GM21723 (cell line): ENCODE measurements at regions not wholly inside any gene's neighbourhood (a gene's known extent, or its start where the extent isn't known, plus 50 kb on each side); places are given as distances from the start of the nearest gene placed in this dataset.

Source experiments
- ATAC-seq: cut with Tn5 transposase; IDR thresholded peaks from one replicate; pipeline ENCODE4 v1.9.1; 2021; ENCODE audit warnings: mild to moderate bottlenecking, moderate library complexity; ENCODE audit not compliant: unreplicated experiment

DNA sequence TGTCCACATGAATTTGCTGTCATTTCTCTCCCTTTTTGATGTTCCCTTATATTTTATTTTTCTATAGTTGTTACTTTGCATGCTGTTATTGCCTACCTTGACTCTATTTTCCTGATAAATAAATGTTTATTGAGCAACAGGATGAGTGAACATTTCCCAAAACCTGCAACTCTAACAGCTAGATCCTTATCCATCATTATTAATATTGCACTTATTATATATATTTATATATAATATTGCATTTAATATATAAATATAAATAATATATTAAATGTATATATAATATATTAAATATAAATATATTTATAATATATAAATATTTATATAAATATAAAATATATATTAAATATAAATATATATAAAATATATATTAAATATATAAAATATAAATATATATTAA, 436.1 kb upstream of the MMADHC start:
- ATAC-seq: no peak

DNA sequence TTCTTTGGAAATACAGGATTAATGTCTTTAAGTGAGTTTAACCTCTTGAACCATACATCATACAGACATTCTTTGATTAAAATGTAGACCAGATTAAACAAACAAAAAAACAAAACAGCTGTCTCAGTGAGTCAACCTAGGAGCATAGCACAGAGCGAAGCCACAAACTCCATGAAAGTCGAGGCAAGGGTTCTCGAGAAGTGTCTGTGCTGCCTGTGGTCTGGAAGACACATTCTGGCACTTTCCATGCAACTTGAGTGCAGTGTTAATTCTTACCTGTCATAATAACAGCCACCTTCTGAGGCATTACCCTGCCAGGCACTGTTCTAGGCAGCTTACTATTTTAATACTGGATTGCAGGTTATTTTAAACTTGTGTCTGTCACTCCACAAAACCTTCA, 435.5 kb upstream of the MMADHC start:
- ATAC-seq: no peak

DNA sequence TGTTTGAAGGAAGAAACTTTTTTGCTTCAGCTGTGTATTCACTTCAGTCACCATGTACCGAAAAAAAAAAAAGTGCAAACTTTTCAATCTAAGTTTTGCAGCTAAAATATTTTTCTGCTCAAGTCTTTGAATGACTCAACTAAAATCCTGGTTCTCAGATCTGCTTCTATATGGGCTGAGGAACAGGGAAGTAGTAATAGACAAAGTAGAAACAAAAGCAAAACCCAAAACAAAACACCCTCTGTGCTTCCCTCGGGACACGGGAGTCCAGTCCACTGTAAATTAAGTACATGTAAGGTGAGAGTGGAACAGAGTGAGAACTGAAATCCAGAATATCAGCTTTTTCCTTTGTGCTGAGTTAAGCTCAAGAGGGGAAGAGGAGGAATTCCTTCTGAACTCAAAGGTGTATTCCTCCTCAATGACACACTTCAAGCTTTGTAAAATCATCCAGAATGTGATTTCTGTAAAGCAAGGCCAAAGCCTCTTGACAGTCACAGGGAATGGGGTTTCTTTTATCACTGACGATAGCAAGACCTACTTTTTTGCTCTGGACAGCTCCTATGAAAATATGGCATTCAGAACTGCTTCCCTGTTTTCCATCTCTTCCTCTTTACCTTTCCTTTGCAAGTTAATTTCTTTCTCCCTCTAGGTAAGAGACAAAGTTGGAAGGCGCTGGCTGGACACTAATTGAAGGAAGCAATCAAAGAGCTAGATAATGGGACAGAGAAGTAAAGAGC, 433.5 kb upstream of the MMADHC start:
- ATAC-seq: no peak

DNA sequence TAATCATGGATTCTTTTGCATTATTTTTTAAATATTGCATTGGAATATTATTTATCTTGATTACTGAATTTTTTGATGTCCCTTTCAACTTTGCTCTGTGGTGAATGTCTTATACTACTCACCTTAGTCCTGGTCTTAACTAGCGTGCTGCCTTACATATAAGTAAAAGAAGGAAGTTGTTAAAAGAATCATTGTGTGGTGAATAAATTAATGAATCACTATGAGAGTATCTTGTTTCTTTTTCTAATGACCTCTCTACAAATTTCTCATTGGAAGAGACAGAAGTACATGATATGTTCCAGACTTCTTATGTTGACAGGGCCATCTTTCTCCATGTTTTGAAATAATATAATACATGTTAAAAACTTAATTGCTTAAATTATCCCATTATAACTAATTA, 432.6 kb upstream of the MMADHC start:
- no peak for ATAC-seq

DNA sequence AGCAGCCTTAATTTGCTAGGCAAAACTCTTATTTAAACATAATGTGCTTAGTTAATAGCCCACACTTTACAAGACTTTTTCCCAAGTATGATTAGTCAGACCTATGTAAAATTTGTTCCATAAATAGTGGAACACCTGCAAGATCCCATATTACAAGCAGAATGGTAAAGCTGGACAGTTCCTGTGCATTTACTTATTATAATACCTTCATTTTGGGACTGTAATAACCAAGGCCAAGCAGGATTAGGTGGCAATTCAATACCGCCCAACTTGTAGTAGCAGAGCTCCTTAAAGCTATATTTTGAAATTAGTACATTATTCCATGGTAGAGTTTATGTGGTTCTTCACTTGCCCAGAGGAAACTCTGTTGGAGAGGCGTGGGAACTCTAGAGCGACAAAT, 431.5 kb upstream of the MMADHC start:
- ATAC-seq: no peak

DNA sequence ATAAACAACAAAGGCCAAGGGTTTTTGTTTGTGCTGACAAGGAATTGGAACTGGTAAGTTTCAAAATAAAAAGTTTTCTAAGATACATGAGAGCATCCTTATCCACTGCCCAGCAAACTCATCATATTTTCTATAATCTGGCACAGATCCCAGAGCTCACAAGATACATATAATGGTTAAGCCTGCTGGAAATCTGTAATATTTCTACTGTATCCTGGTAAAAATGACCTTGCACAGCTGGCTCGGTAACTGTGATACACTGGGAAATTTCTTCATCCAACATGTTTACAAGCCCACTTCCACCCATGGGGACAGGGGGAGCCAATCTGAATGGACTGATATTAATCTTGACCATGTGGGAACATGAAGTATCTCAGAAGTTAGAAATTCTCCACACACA, 425.4 kb upstream of the MMADHC start:
- no peak for ATAC-seq

DNA sequence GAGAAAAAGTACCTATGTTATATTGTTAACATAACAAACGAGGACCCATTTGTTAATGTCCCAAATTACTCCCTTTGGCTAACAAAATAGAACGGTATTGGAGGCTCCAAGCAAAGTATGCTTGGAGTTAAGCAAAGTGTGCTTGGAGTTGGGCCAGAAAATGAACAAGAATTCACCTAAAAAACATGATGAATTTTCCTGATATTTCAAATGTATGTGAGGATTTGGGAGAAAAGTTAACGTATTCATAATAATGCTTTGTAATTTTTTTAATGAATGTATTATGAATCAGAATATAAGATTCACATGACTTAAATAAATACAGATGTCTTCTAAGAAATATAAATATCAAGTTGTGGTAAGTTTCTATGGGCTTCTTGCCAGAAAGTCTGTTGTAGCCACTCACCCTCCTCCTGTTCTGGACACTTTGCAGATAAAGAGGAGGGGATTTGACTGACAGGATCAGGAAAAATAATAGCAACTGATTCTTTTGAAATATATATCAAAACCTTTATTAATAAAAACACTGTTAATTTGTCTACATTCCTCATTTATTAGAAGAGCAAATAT, 423.7 kb upstream of the MMADHC start:
- ATAC-seq: no peak

DNA sequence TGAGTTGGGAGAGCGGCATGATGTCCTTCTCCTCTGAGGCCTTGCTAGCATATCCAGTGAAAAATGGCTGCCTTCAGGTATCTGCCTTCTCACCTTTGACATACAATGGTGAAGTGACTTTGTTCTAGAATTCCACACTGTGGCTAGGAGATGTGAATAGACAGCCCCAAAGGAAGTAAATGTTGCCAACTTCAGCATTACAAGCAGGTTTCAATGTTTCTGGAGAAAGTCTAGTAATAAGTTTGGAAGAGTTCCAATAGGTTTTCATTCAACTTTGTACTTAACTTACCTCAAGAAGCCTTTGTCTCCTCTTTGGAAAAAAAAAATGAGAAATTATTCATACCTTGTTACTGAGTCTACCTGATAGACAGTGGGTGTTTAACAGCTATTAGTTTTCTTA, 421.3 kb upstream of the MMADHC start:
- no peak for ATAC-seq

DNA sequence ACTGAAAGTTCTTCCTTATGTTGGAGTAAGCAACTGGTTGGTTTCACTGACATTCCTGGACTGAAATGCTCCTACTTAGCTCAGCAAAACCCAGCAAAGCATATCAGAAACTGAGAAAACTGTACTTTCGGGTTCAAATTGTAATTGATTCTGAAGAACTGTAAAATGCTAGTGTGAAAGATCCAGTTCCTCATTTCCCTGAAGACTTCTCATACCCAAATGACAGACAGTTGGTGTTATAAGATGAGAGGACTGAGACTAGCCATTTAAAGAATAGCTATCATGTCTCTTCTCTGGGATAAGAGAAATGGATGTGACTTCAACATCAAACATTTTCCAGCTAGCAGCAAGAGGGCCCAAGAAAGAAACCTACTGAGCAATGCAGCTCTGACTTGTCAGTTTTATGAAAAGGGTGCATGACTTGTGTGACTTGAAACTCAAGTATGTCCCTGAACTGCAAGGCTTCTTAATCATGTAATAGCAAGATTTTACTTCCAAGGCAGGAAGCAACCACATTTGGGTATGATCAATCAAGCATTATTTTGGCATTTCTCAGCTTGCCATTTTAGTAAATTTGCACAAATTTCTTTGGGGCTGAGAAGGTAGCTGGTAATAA, 420.3 kb upstream of the MMADHC start:
- ATAC-seq: no peak

DNA sequence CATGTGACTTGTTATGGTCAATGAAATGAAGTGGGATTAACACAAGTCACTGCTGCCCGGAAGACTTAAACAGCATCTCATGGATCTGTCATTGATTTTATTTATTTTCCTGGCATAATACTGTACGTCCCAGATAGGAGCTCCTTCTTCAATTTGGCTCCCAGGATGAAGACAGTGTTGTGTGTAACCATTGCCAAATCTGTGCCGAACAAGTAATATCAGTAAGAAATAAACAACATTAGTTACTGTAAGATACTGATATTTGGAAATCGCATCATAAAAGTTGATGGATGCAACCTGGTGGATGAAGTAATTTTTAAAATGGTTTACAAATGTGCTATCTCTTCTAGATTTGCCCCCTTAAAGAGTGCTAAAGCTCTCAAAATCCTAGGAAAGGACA, 419.0 kb upstream of the MMADHC start:
- ATAC-seq: no peak

DNA sequence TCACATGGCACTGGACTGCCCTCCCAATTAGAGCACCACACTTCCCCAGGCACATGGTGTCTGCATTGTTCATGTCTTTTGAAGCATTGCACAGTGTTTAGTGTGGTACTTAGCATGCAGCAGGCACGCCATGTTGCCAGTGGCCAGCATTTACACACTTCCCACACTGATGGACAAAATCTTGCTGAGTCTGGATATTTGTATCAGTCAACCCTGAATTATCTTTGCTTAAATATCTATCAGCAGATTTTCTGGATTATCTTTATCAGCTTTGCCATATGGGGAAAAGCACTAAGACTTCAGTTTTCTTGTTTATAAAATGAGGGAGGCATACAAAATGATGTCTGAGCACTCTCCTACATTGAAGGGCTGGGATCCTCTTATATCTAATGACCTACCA, 416.0 kb upstream of the MMADHC start:
- no peak for ATAC-seq

DNA sequence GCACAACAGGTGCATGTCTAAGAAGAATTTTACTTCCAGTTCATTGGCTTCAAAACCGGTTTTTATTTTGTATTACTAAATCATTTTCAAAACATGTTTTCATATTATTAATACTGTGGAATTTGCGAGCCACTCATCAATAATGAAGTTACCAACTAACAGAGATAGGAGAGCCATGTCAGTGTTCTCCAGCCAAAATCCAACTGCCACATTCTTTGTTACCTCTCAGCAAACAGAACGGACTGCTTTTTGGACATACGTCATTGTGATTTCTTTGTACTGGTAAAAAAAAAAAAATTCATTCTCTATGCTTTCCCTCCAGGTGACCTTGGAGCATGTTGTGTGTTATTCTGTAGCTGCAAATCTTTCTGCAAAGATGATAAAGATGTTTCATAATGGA, 414.2 kb upstream of the MMADHC start:
- no peak for ATAC-seq

DNA sequence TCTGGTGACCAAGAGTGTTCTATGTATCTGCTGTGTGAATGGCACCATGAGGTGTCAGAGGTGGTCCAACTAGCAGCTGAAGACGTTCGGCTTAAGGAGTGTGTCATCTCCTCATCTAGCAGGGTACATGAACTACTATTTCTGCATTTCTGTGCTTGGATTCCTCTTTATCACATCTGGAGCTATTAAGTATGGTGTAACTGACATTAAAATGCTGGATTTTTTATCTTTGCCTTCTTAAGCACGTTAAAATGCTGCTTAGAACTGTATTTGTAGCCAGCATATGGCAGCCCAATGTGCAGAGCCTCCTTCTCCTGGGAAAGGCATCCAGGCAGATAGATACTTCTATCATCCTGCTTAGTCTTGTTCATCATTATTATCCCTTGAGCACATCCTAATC, 409.3 kb upstream of the MMADHC start:
- no peak for ATAC-seq

DNA sequence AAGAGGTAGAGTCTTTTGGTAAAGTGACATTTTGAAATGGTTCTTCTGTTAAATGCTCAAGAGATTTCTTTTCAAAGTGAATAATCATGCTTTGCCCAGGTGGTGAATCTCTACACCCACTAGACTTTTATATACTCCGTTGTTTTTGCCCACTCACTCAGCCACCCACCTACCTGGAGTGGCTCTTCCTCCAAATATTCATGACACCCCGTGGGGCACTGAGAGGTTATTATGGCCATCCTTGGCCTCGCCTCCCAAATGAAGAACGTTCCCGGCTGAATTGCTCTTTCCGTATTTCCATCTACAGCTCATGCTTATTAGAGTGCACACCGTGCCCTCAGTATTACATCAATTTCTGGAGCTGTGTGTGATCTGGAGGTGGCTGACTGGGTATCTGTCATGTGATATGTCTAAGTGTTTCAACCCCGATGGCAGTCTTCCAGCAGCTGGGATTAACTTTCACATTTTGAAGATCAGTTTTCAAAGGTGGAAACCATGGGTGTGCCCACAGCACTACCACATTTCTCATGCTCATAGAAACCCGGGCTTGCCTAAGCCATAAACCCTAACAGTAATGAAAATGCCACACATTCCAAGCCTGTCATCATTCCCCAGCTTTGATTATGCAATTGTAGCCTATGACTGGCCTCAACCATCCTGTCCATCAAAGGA, 406.6 kb upstream of the MMADHC start:
- no peak for ATAC-seq

DNA sequence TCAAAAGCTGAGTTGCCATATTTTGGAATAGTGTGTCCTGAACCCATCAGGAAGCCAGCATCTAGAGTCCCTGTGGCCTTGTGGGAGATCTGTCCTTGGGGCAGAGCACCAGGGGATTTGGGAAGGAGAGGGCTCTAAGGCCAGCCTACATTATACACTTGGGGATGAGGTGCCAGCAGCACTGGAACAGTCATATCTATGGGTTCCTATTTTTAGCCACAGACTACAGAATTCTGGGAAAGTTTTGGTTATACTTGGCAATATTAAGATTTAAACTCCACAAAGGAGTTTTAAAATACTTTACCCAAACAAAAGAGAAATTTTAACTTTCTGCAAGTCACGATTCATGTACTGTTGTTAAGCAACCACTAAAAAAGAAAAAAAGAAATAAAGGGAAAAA, 405.7 kb upstream of the MMADHC start:
- no peak for ATAC-seq

DNA sequence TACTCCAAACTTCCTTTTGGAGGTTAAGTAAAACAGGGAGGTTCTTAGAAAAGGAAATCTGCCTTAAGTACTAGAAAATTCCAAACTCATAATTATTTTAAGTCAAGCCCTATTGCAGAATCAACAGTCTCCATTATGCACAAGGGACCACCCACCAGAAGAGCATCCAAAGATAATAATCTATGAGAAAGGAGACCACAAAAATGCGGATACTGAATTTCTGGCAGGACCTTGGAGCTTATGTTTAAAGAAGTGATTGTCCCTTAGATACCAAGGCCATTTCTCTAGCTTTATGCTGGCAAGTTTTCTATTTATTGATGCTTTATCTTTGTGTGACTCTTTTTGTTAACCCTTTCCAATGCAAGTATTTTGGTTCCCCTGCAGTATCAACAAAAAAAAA, 404.0 kb upstream of the MMADHC start:
- ATAC-seq: no peak

DNA sequence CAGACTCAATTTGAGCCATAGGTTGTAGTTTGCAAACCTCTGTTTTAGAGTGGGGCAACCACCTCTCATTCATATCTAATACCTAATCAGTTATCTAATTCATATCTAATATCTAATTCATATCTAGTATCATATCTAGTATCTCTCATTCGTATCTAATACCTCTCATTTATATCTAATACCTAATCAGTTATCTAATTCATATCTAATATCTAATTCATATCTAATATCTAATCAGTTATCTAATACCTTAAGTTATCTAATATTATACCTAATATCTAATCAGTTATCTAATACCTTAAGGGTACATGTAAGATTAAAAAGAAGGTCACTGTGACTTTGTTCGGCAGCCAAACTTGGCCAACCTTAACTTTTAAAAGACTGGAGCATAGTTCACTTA, 403.4 kb upstream of the MMADHC start:
- ATAC-seq: no peak

DNA sequence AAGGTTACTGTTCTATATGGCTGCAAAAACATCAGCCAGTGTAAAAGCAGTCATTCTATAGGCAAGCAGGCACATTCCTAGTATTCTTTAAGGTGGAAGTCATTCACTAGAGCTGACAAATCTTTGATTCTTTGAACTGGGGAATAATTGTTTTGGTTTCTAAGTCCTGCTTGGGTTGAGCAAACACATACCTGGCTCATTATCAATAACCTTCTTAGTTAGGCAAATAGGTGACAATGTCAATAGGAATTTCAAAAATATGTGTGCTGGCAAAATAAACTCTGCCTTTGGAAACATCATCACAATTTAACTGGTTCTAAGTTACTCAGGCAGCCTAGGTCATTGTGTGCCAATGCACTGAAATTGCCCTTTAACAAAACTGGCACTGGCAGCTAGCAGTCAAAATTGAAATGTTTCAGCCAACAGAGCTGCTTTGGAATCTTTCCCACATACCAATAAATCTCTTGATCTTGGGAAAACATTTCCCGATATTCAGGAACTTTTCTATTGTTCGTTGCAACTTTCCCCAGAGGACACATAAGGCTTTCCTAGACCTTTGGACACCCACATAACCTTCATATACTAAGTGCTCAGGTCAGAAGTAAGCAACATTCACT, 402.0 kb upstream of the MMADHC start:
- no peak for ATAC-seq

DNA sequence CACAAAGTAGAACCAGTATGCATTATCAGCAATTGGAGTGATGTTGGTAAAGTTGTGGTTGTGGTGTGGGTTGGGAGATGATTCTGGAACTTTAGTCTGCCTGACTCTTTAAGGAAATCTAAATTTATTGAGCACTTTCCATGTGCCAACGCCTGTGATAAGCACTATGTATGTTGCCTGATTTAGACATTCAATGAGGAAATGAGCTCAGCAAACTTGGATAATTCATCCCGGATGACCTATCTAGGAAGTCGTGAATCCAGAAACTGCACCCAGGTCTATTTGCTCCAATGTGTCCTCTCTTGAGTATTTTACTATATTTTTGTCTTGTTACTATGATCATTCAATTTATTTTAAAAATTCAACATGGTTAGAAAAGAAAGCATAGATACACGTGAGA, 400.8 kb upstream of the MMADHC start:
- ATAC-seq: no peak

DNA sequence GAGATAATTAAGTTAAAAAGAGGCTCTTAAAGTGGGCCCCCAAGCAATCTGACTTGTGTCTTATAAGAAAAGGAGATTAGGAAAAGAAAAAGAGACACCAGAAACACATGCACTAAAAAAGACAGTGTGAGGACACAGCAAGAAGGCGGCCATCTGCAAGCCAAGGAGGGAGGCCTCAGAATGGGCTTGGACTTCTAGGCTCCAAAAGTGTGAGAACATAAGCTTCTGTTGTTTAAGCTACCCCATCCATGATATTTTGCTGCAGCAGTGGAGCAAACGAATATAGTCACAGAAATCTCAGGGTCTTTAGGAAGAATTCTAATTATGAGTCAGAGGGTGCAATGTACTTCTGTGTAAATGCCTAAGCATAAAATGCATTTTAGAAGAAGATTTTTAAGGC, 399.3 kb upstream of the MMADHC start:
- no peak for ATAC-seq

DNA sequence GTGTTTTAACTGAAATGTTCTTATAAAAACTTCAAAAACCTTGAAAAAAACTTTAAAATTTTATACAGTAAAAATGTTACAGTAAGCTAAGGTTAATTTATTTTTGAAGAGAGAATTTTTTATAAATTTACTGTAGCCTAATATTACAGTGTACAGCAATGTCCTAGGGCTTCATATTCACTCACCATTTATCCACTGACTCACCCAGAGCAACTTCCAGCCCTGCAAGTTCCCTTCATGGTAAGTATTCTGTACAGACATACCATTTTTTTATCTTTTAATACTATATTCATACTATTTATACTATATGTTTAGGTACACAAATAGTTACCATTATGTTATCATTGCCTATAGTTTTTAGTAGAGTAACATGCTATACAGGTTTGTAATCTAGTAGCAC, 396.7 kb upstream of the MMADHC start:
- no peak for ATAC-seq

DNA sequence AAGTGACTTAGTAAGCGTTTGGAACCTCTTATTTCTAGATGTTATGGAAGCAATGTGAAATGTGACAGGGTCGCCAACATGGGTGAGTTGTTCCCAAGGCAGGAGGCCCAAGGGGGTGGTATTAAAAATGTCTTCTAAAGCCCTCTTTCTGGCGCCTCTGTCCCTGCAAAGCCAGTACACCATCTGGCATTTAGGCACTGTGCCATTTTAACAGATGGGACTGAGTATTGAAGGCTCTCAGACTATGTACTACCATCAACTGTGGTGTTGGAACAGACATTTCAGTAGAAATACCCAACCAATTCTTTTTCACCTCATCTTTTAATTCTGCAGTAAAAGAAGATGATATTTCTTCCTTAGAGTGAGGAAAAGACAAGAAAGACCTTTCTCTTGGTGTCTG, 384.5 kb upstream of the MMADHC start:
- no peak for ATAC-seq
